OCI-LY1 (cell line): ENCODE measurements at regions not wholly inside any gene's neighbourhood (a gene's known extent, or its start where the extent isn't known, plus 50 kb on each side); places are given as distances from the start of the nearest gene placed in this dataset.

Experiments used
- H2AFZ ChIP-seq: fragments of 200-600 bp; sonication (generic), shearing (Covaris generic); 2 replicates; pipeline ENCODE4 v1.6.0; 2014; ENCODE audit warnings: antibody characterized with exemption, mild to moderate bottlenecking, low read length
- H3F3A ChIP-seq: fragments of 200-600 bp; sonication (generic), shearing (Covaris generic); 2 replicates; pipeline ENCODE4 v1.6.0; 2014; ENCODE audit warnings: mild to moderate bottlenecking, antibody characterized with exemption, low read length, moderate library complexity; ENCODE audit not compliant: insufficient read depth
- H3K27ac ChIP-seq: fragments of 200-600 bp; sonication (generic); 2 replicates; pipeline ENCODE4 v1.5.1; 2014; ENCODE audit warnings: low read length, mixed run types, mild to moderate bottlenecking, low read depth; ENCODE audit not compliant: poor library complexity, severe bottlenecking
- H3K27me3 ChIP-seq: fragments of 200-600 bp; sonication (generic); 2 replicates; pipeline ENCODE4 v1.6.0; 2014; ENCODE audit warnings: antibody characterized with exemption, mild to moderate bottlenecking, low read length, moderate library complexity; ENCODE audit not compliant: insufficient read depth
- H3K36me3 ChIP-seq: fragments of 200-600 bp; sonication (generic); 2 replicates; pipeline ENCODE4 v1.6.1; 2014; ENCODE audit warnings: mild to moderate bottlenecking, antibody characterized with exemption, low read length, moderate library complexity, mixed read lengths; ENCODE audit not compliant: insufficient read depth
- H3K4me1 ChIP-seq: fragments of 200-600 bp; sonication (generic); 2 replicates; pipeline ENCODE4 v1.5.1; 2014; ENCODE audit warnings: mild to moderate bottlenecking, low read length, moderate library complexity; ENCODE audit not compliant: insufficient read depth, severe bottlenecking
- H3K4me2 ChIP-seq: fragments of 200-600 bp; sonication (generic), shearing (Covaris generic); 2 replicates; pipeline ENCODE4 v1.6.1; 2014; ENCODE audit warnings: low read length
- H3K4me3 ChIP-seq: fragments of 200-600 bp; sonication (generic); 2 replicates; pipeline ENCODE4 v1.5.1; 2014; ENCODE audit warnings: low read length, low read depth, mild to moderate bottlenecking, mixed read lengths; ENCODE audit not compliant: poor library complexity, severe bottlenecking
- H3K79me2 ChIP-seq: fragments of 200-600 bp; shearing (Covaris generic); 2 replicates; pipeline ENCODE4 v1.6.1; 2016; ENCODE audit warnings: mixed run types, low read length, mixed read lengths; ENCODE audit not compliant: insufficient read depth
- H3K9ac ChIP-seq: fragments of 200-600 bp; sonication (generic), shearing (Covaris generic); 2 replicates; pipeline ENCODE4 v1.6.1; 2014; ENCODE audit warnings: mild to moderate bottlenecking, low read length, mixed read lengths
- H3K9me2 ChIP-seq: fragments of 200-600 bp; sonication (generic), shearing (Covaris generic); 2 replicates; pipeline ENCODE4 v1.6.1; 2014; ENCODE audit warnings: low read depth, mild to moderate bottlenecking, low read length, mixed read lengths
- H3K9me3 ChIP-seq: fragments of 200-600 bp; shearing (Covaris generic); 2 replicates; pipeline ENCODE4 v1.6.1; 2014; ENCODE audit warnings: low read length, mixed read lengths
- H4K20me1 ChIP-seq: fragments of 200-600 bp; sonication (generic), shearing (Covaris generic); 2 replicates; pipeline ENCODE4 v1.6.0; 2016; ENCODE audit warnings: mild to moderate bottlenecking, low read length; ENCODE audit not compliant: insufficient read depth
- CTCF ChIP-seq: fragments of 200-600 bp; sonication (generic), shearing (Covaris generic); IDR thresholded peaks from 2 replicates; pipeline ENCODE4 v1.5.1; 2017; ENCODE audit warnings: mild to moderate bottlenecking, antibody characterized with exemption, low read length, moderate library complexity, mixed read lengths
- EZH2 ChIP-seq: fragments of 200-600 bp; sonication (generic), shearing (Covaris generic); IDR thresholded peaks from 2 replicates; pipeline ENCODE4 v1.8.0; 2017; ENCODE audit warnings: borderline replicate concordance, mixed run types, mild to moderate bottlenecking, antibody characterized with exemption, low read length, moderate library complexity, mixed read lengths

GRCh38 chr22:47276991-47277390 lies 514.5 kb downstream of the TBC1D22A start:
- Histone ChIP-seq H2AFZ (no peak overlapping the region), H3K4me2 (no peak overlapping the region), H3K9me3 (no peaks in the 10 kb centered on the region), H4K20me1 (no peaks in the 10 kb centered on the region), H3K27me3 (no peaks in the 10 kb centered on the region), H3K4me3 (no peak overlapping the region), H3K9me2 (no peaks in the 10 kb centered on the region), H3F3A (no peaks in the 10 kb centered on the region), H3K4me1 (no peaks in the 10 kb centered on the region), H3K36me3 (no peaks in the 10 kb centered on the region), H3K9ac (no peak overlapping the region), H3K79me2 (no peaks in the 10 kb centered on the region), H3K27ac (no peak overlapping the region)
- TF ChIP-seq EZH2, result no peak
- no peak for TF ChIP-seq CTCF

GRCh38 chr22:47276450-47276820 lies 514.0 kb downstream of the TBC1D22A start:
- Histone ChIP-seq H2AFZ (no peak overlapping the region), H3K4me2 (no peak overlapping the region), H3K36me3 (no peaks in the 10 kb centered on the region), H3K9me2 (no peaks in the 10 kb centered on the region), H4K20me1 (no peaks in the 10 kb centered on the region), H3K79me2 (no peaks in the 10 kb centered on the region), H3K4me3 (no peak overlapping the region), H3F3A (no peaks in the 10 kb centered on the region), H3K27ac (no peak overlapping the region), H3K27me3 (no peaks in the 10 kb centered on the region), H3K9ac (no peak overlapping the region), H3K4me1 (no peaks in the 10 kb centered on the region), H3K9me3 (no peaks in the 10 kb centered on the region)
- TF ChIP-seq CTCF (no peak), EZH2 (no peak)

- Histone ChIP-seq H3K9me3 (no peaks in the 10 kb centered on the region), H3K36me3 (no peaks in the 10 kb centered on the region), H3K27ac (no peak overlapping the region), H4K20me1 (no peaks in the 10 kb centered on the region), H3K9ac (no peak overlapping the region), H3F3A (no peaks in the 10 kb centered on the region), H3K27me3 (no peaks in the 10 kb centered on the region), H3K4me3 (no peak overlapping the region), H3K79me2 (no peaks in the 10 kb centered on the region), H3K4me1 (no peaks in the 10 kb centered on the region), H2AFZ (no peak overlapping the region), H3K9me2 (no peaks in the 10 kb centered on the region), H3K4me2 (no peak overlapping the region)
- TF ChIP-seq EZH2 (no peak), CTCF (no peak)
Observed at GRCh38 chr22:47275605-47276449, 513.4 kb downstream of the TBC1D22A start.
